ENCODE measurements at regions not wholly inside any gene's neighbourhood (a gene's known extent, or its start where the extent isn't known, plus 50 kb on each side); places are given as distances from the start of the nearest gene placed in this dataset.

DNA sequence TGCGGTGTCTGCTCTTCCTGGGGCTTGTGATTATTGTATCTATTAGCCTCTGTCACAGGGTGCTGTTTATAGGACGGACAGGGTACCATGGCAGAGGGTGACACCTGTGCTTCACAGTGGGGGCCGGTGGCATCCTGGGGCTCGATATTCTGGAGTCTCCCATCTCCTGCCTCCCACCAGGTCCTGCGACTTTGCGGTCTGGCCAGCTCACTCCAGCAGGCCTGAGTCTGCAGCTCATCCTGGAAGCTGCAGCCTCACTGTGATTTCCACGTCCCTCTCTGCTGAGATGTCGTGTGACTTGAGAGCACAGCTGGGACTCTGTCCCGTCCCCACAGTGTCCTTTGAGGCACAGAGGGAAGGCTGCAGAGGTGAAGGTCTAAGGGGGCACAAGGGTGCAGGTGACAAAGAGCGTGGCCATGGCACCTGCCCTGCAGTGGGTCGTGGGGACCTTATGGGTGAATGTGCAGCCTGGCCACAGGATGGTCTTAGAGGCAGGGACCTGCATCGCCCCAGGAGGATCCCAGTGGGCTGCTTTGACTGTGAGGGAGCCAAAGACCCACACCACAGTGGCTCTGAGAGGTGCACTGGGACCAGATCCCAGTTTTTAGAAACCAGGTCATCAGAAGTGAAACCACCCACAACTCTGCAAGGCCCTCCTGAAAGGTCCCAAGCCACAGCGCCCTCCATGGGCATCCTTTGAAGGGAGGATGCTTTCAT, 172.8 kb downstream of the KLF13 start:
- DNase-seq (ENCODE audit: low read depth), result no peak
- H3K4me3 ChIP-seq (ENCODE audit: low read depth, low read length), result no peak overlapping the region
- TF ChIP-seq, protein P1, sequence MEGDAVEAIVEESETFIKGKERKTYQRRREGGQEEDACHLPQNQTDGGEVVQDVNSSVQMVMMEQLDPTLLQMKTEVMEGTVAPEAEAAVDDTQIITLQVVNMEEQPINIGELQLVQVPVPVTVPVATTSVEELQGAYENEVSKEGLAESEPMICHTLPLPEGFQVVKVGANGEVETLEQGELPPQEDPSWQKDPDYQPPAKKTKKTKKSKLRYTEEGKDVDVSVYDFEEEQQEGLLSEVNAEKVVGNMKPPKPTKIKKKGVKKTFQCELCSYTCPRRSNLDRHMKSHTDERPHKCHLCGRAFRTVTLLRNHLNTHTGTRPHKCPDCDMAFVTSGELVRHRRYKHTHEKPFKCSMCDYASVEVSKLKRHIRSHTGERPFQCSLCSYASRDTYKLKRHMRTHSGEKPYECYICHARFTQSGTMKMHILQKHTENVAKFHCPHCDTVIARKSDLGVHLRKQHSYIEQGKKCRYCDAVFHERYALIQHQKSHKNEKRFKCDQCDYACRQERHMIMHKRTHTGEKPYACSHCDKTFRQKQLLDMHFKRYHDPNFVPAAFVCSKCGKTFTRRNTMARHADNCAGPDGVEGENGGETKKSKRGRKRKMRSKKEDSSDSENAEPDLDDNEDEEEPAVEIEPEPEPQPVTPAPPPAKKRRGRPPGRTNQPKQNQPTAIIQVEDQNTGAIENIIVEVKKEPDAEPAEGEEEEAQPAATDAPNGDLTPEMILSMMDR (conservative IDR thresholded peaks at IDR 0.05; ENCODE audit: low read depth, low read length), result no peak

DNA sequence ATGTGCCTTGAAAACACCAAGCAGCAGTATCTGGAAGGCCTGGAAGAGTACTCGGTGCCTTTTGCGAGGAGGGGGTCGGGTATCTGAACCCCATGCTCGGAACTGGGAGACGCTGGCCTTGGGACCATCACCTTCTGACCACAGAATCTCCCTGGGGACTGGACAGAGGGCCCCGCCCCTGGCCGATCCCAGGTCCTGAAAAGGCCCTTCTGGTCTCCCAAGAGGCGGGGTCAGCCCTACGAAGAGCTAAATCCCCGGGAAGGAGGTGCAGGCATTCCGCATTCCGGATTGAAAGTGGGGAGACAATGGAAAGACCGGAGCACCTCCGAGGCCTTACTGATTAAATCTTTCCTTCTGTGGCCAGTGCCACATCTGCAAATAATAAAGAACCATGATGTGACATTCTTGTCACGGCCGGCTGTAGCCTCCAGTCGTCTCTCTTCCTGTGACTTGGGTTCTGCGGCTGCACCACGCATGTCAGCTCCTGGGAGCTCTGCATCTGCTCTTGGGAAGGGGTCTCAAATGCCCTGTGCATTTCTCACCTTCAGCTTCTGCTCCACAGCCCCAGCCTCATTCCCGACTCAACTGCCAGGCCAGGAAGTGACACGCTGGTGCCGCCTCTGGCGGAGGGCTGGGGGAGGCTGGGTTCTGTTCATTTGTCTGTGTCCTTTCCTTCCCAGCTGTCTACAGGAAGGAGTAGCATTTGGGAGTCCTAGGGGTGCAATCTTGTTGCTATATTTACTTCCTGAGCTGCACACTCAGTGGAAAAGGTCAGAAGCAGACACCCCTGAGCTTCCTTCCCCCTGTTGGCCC, 173.5 kb downstream of the KLF13 start:
- DNase-seq (ENCODE audit: low read depth), result no peak
- TF ChIP-seq, protein P1 (conservative IDR thresholded peaks at IDR 0.05; ENCODE audit: low read depth, low read length), result no peak
- H3K4me3 ChIP-seq (ENCODE audit: low read depth, low read length), result no peak overlapping the region

DNA sequence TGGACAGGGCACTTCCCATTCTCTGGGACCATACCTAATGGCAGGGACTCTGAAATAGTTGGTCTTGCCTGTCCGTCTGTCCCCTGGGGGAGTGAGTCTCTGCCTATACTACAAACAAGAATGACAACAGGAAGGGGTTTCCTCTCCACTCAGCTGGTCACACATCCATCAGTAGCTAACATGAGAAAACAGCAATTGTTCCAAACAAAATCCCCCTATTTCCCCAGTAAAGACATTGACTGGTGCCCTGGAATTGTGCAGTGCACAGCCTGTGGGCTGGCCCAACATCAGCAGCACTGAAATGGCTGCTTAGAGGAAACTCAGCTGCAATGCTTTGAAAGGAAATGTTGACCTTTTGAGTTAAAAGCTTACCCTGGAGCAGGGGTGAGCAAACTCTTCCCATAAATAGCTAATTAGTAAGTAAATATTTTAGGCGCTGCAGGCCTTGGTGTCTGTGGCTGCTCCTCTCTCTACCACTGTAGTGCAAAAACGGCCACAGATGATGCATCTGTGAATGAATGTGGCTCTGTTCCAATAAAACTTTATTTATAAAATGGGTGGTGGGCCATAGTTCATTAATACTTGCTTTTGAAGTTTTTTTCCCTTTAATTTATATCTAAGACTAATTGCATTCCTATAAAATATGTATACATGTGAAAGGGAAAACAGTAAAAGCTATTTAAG, 174.3 kb downstream of the KLF13 start:
- TF ChIP-seq, protein P1 (conservative IDR thresholded peaks at IDR 0.05; ENCODE audit: low read depth, low read length), result no peak
- H3K4me3 ChIP-seq (ENCODE audit: low read depth, low read length), result no peak overlapping the region
- DNase-seq (ENCODE audit: low read depth), result no peak

GRCh38 chr15:31501536-31502157, 175.0 kb downstream of the KLF13 start:
- DNase-seq (ENCODE audit: low read depth), result no peak
- TF ChIP-seq, protein P1 (conservative IDR thresholded peaks at IDR 0.05; ENCODE audit: low read depth, low read length), result no peak
- H3K4me3 ChIP-seq (ENCODE audit: low read depth, low read length), result no peak overlapping the region

DNA sequence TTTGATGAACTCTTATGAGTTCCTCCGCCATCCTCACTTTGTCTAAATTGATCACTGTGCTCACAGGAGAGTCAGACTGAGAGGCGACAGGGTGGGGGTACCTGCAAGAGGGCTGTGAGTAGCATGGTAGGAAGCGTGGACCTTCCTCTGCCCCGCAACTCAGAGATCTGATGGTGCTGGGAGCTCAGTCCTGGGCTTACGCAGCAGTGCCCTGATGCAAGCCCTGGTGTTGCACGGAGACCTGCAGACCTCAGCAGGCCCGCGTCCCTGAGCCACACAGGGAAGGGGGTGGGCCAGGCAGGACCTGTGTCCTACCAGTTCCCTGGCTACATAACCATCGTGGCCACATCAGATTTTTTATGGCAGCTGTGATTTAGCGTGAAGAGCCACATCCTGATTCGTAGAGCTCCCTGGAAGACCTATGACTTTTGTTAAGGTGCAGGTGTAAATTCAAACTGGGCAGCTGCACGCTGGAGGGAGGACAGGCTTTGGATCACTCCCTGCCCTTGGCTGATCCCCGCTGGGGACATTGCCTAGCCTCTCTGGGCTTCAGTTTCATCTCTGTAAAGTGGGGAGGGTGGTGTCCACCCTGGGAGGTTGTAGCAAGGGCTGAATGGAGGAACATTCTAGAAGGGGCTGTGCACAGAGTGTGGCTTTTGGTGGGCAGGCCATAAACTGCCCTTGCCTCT, 176.1 kb downstream of the KLF13 start:
- DNase-seq (ENCODE audit: low read depth), result no peak
- no peak overlapping the region for H3K4me3 ChIP-seq (ENCODE audit: low read depth, low read length)
- TF ChIP-seq, protein P1 (conservative IDR thresholded peaks at IDR 0.05; ENCODE audit: low read depth, low read length), result no peak

DNA sequence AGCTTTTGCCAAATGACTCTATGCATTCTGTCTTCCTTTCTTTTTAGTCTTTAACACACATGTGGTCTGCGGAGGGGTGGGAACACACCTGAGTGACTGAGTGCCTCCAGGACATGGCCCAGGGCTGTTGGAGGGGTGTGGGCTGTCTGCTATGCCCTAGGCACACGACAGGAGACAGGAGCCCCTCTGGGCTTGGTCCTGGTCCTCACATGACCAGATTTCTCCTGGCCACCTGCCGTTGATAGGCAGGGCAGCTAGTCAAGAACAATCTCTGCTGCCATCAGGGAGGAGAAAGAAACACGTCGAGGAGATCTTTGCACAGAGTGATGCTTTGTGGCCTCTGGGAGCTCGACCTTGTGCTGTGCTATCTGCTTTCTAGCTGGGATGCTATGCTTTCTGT, 176.6 kb downstream of the KLF13 start:
- TF ChIP-seq, protein P1 (conservative IDR thresholded peaks at IDR 0.05; ENCODE audit: low read depth, low read length), result no peak
- no peak overlapping the region for H3K4me3 ChIP-seq (ENCODE audit: low read depth, low read length)
- no peak for DNase-seq (ENCODE audit: low read depth)
